CD4-positive, alpha-beta T cell treated with Interleukin-12 subunit alpha and Interleukin-12 subunit beta, for 1 hour (primary cell): ENCODE measurements at regions not wholly inside any gene's neighbourhood (a gene's known extent, or its start where the extent isn't known, plus 50 kb on each side); places are given as distances from the start of the nearest gene placed in this dataset.
"Not testable (repeated sequence)": the region's sequence is repeated elsewhere in the genome, so short reads cannot be mapped to it uniquely, and the experiment has no call there.

Experiments used
- DNase-seq: peaks from one replicate; pipeline ENCODE4 v3.0.0-alpha.2; 2020

DNA sequence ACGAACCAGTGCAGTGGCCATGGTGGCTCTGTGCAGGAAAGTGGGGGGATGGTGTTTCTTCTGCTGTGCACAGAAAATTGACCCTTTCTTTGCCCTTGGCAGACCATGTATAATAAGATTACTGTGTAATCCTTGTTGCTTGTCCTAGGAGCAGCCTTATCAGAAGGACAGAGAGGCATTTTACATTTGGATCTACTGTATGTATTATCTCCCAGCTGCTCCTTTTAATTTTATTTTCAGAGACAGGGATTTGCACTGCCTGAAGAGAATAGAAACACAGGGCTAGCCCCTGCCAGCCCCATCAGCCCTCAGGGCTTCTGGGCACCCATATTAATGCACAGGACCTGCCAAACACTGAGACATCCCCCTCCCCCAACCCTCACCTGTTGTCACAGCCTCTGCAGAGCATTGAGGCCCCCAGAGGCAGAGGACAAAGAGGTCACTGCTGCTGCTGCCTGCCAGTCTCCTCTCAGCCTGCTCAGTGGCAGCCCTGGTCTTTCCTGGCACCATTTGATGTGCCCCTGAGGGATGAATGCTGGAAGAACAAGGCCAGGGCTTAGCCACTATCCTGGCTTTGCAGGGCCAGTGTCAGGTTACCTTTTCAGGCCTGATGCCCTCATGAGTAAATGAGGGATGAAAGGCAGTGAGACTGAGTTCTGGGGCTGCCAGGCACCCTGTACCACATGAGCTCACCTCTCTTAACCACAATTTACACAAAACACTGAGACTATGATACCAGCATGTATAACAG lies 533.4 kb downstream of the NTRK3 start:
- DNase-seq, result no peak

DNA sequence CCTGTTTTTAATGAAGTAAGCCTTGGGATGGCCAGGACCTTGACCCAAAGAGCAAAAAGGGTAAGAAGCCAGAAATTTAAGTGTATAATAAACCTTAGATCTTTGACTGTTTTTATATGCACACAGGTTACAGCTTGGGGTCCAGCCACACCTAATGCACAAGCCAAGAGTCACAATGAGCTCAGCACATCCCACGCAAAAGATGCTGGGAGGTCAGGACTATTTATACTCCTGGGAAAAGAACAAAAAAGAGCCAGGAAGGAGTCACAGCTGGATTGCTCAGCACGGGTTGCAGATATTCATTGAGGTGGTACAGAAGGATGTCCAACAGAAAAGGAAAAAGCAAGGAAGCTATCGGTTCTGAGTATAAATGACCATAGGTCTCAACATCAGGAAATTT lies 536.3 kb downstream of the NTRK3 start:
- DNase-seq, result no peak

- no peak for DNase-seq
Measured at GRCh38 chr15:87716422-87716821, 540.1 kb downstream of the NTRK3 start.

- DNase-seq, result no peak
Measured at GRCh38 chr15:87715252-87715651, 541.3 kb downstream of the NTRK3 start.

GRCh38 chr15:87713475-87713879 lies 543.1 kb downstream of the NTRK3 start:
- no peak for DNase-seq

GRCh38 chr15:87712211-87712610 lies 544.3 kb downstream of the NTRK3 start:
- no peak for DNase-seq

DNA sequence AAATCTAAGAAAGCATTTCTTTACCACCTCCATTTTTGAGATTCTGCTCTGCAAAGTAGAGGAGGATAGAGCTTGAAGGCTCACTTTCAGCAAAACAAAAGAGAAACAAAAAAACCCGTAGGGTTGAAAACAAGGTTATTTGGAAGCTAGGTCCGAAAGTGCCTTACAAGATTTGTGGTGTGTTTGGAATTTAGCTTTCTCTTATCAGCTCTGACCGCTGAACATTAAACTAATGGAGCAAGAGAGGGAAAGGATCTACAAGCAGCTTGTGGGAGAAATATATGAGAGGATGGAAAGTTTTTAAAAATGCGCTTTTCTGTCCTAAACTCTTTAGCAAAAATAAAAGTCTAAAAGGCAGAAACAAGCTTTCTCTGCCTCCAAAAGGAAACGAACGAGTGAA lies 545.5 kb downstream of the NTRK3 start:
- no peak for DNase-seq

DNA sequence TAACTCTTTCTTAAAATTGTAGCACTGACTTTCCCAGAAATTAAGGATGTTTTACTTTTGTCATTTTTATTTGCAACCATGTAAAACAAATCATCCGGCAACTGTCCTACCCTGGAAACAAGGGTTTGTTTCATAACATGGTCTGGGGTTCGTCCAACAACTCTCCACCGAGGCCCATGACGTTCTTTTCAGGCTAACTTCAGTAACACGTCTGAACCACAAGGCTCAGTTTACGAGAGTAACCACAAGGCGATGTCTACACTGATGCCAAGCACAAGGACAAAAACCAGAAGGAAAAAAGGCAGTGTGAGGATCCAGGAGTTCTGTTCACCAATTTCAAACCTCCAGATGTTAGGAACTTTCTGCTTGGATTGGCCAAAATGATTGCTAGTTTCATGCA lies 546.1 kb downstream of the NTRK3 start:
- no peak for DNase-seq

DNA sequence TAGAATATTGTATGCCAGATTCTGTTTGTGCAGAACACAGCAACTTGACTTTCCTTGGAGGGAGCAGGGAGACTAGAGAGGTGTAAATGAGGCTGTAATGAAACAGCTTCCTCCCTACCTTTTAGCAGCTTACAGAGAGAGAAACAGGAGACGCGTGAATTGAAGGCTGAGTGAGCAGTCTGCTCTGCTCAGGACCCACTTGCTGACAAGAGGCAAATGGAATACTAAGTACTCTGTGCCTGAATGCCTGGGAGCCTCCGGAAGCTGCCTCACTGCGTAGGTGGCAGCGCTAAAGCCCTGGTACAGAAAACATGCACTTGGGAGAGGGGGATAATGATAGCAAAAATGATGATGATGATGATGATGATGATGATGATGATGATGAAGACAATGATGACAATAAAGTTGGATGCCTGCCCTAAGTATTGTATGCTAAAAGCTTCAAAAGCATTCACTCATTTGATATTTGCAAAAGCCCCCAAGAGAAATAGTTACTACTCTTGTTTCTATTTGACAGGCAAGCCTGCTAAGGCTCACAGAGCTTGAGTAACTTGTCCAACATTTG lies 548.9 kb downstream of the NTRK3 start:
- DNase-seq, result no peak

DNA sequence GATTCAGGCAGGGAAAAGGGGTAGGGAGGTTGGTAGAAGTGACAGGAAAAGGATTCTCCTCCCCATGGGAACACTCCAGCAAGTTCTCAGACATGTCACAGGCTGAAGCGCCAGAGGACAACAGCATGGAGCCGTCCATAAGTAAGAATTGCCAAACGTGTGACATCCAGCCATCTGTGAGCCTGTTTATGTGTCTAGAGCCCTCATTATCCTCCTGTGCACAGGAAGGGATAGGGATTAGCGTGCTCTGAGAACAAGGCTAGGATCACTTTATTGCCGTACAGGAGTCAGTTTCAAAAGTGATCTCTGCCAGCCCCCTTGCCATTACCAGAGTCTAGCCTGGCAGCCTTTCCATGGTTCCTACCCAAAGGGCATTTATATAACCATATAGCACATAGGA lies 549.5 kb downstream of the NTRK3 start:
- DNase-seq, result no peak

- no peak for DNase-seq
Measured at GRCh38 chr15:87706001-87706400, 550.5 kb downstream of the NTRK3 start.

DNA sequence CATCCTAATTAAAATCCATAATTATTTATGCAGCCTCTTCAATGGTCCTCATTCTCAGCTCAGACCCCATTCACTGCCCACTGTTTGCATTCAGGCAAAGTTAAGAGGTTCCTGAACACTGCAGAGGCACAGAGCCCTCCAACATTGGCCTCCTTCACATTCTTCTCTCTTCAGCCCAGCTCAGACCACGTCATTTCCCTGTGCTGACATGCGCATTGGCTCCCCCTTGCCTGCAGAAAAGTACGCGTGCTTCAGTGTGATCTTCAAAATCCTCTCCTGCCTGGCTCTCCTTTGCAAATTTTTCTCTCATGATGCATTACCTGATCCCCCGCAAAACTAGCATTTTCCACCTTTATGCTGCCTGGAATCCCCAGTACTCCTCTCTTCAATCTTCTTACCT lies 552.3 kb downstream of the NTRK3 start:
- DNase-seq, result no peak

GRCh38 chr15:87703327-87704111 lies 553.0 kb downstream of the NTRK3 start:
- DNase-seq, result no peak

DNA sequence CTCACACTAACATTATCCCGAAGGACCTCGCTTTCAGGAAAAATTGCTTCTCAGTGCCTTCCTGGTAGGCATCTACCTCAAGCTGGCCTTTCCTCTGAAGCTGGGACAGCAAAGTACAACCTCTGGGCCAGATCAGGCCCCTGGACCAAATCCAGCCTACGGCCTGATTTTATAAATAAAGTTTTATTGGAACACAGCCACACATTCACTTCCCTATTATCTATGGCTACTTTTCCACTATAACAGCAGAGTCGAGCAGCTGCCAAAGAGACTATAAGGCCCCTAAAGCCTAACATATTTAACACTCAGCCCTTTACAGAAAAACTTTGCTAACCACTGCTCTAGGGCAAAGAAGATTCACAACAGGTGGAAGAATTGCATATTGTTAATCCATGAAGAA lies 554.3 kb downstream of the NTRK3 start:
- DNase-seq, result no peak

DNA sequence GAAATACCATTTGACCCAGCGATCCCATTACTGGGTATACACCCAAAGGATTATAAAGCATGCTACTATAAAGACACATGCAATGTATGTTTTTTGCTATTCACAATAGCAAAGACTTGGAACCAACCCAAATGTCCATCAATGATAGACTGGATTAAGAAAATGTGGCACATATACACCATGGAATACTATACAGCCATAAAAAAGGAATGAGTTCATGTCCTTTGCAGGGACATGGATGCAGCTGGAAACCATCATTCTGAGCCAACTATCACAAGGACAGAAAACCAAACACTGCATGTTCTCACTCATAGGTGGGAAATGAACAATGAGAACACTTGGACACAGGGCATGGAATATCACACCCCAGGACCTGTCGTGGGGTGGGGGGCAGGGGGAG lies 558.1 kb downstream of the NTRK3 start:
- DNase-seq, result not testable (repeated sequence)

- no peak for DNase-seq
Measured at GRCh38 chr15:87689716-87690115, 566.8 kb downstream of the NTRK3 start.

DNA sequence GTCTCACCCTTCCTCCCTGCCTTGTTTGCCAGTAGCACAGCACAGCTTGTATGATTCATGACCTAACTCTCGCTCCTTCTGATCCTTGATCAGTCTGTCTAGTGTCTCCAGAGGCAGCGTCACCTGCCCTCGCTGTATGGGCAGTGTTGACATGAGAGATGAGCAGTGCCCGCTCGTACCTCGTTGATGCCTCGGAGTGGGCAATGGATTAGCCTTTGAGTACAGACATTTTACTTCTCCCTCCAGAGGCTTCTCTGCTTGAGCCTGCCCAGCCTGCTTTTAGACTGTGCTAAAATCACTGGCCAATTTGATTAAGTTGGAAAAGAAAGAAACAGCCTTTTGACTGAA lies 569.0 kb downstream of the NTRK3 start:
- DNase-seq, result no peak

- DNase-seq, result no peak
Measured at GRCh38 chr15:87686841-87687522, 569.6 kb downstream of the NTRK3 start.

DNA sequence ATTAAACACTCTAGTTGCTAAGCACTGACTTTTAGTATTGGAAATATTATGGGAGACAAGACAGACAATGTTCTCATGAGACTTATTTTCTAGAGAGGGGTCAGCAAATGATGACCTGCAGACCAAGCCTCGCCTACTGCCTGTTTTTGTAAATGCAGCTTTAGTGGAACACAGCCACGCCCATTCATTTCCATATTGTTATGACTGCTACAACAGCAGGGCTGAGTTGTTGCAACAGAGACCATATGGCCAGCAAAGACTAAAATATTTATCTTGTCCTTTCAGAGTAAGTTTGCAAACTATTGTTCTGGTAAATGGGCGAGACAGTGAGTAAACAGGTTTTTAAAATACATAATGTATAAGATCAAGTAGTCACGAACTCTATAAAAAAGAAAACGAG lies 570.2 kb downstream of the NTRK3 start:
- no peak for DNase-seq

DNA sequence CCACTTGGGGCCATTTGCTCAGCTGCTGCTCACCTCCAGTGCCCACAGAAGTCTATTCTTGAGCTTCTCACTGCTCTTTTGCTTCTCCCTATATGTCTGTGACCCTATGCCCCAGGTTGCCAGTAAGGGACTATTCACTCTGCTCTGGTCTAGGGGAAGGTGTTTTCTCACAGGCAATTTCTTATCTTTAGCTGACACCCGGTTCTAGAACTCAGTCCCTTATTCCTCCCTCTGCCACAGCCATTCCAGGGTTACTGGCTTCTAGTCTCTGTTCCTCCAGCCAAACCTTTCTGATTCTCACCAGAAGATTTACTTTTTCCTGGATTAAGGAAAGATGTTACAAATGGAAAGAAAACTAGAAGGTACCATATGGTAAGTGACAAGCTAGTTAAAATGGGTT lies 574.0 kb downstream of the NTRK3 start:
- DNase-seq, result no peak

DNA sequence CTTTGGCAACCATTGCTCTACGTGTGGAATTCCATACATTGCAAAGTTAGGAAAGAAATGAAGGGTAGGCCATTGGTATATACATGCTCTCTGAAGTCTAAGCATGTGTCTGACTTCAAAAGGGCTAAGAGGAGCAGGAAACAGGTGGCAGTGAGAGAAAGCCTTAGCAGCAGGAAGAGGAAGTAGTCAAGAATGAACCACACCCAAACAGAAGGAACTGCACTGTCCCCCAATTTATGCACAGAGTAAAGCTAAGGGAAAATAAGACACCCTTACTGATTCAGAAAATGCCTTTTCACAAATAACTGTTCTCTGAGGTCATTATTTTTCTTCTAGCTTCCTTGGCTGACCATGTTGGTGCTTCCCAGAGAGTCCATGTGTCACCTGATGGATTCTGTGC lies 575.4 kb downstream of the NTRK3 start:
- peak; percentile 2 for DNase-seq

GRCh38 chr15:87680208-87680607 lies 576.3 kb downstream of the NTRK3 start:
- no peak for DNase-seq

DNA sequence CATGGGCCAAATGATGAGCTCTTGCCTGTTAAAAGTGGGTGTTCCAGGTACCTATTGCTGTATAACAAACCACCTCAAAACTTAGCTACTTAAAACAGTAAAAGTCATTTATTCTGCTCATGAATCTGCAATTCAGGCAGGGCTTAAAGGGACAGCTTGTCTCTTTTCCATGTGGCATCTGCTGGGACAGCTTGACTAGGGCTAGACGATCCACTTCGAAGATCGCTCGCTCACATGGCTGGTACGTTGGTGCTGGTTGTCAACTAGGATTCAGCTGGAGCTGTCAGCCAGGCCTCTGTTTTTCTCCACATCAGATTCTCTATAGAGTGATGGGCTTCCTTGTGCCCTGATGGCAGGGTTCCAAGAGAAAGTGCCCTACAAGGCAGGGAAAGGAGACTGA lies 581.3 kb downstream of the NTRK3 start:
- no peak for DNase-seq
